SH-SY5Y (cell line): ENCODE measurements at regions not wholly inside any gene's neighbourhood (a gene's known extent, or its start where the extent isn't known, plus 50 kb on each side); places are given as distances from the start of the nearest gene placed in this dataset.

Experiments
- GATA2 ChIP-seq: IDR thresholded peaks from 2 replicates; pipeline ENCODE4 v1.6.1; 2011; ENCODE audit warnings: mild to moderate bottlenecking, low read depth, low read length
- GATA3 ChIP-seq: IDR thresholded peaks from 2 replicates; pipeline ENCODE4 v1.6.1; 2011; ENCODE audit warnings: low read depth, mild to moderate bottlenecking, low read length, moderate library complexity

GRCh38 chr3:40770061-40770460, 245.3 kb downstream of the ZNF621 start:
- no peak for TF ChIP-seq GATA2
- TF ChIP-seq GATA3: no peak

- TF ChIP-seq GATA3: no peak
- TF ChIP-seq GATA2: no peak
Observed at GRCh38 chr3:40771112-40771511, 246.4 kb downstream of the ZNF621 start.

- TF ChIP-seq GATA3: no peak
- TF ChIP-seq GATA2: no peak
Observed at GRCh38 chr3:40779039-40779438, 254.3 kb downstream of the ZNF621 start.

- TF ChIP-seq GATA3: no peak
- no peak for TF ChIP-seq GATA2
Observed at GRCh38 chr3:40780291-40780924, 255.6 kb downstream of the ZNF621 start.

- TF ChIP-seq GATA3: no peak
- no peak for TF ChIP-seq GATA2
Observed at GRCh38 chr3:40780925-40781406, 256.2 kb downstream of the ZNF621 start.

- TF ChIP-seq GATA3 (no peak), GATA2 (no peak)
Observed at GRCh38 chr3:40782111-40782721, 257.5 kb downstream of the ZNF621 start.

GRCh38 chr3:40790746-40791145, 266.0 kb downstream of the ZNF621 start:
- TF ChIP-seq GATA3 (no peak), GATA2 (no peak)

- TF ChIP-seq GATA2 (no peak), GATA3 (no peak)
Observed at GRCh38 chr3:40793730-40794129, 269.0 kb downstream of the ZNF621 start.

- no peak for TF ChIP-seq GATA3
- TF ChIP-seq GATA2: no peak
Observed at GRCh38 chr3:40800343-40800742, 275.6 kb downstream of the ZNF621 start.

GRCh38 chr3:40801284-40801741, 276.6 kb downstream of the ZNF621 start:
- TF ChIP-seq GATA3 (no peak), GATA2 (no peak)

- TF ChIP-seq GATA2 (no peak), GATA3 (no peak)
Observed at GRCh38 chr3:40803311-40803710, 278.6 kb downstream of the ZNF621 start.

GRCh38 chr3:40805456-40805855, 280.7 kb downstream of the ZNF621 start:
- TF ChIP-seq GATA3: no peak
- no peak for TF ChIP-seq GATA2

GRCh38 chr3:40810813-40811212, 286.1 kb downstream of the ZNF621 start:
- TF ChIP-seq GATA2 (no peak), GATA3 (no peak)

- TF ChIP-seq GATA3: no peak
- no peak for TF ChIP-seq GATA2
Observed at GRCh38 chr3:40817017-40817416, 292.3 kb downstream of the ZNF621 start.

GRCh38 chr3:40821315-40821714, 296.6 kb downstream of the ZNF621 start:
- no peak for TF ChIP-seq GATA3
- no peak for TF ChIP-seq GATA2

GRCh38 chr3:40827226-40827625, 302.5 kb downstream of the ZNF621 start:
- TF ChIP-seq GATA3 (no peak), GATA2 (no peak)
